LoVo (cell line): ENCODE measurements at regions not wholly inside any gene's neighbourhood (a gene's known extent, or its start where the extent isn't known, plus 50 kb on each side); places are given as distances from the start of the nearest gene placed in this dataset.

Experiments used
- DNase-seq: peaks from one replicate; pipeline ENCODE4 v3.0.0-alpha.2; 2016; ENCODE audit warnings: low spot score

DNA sequence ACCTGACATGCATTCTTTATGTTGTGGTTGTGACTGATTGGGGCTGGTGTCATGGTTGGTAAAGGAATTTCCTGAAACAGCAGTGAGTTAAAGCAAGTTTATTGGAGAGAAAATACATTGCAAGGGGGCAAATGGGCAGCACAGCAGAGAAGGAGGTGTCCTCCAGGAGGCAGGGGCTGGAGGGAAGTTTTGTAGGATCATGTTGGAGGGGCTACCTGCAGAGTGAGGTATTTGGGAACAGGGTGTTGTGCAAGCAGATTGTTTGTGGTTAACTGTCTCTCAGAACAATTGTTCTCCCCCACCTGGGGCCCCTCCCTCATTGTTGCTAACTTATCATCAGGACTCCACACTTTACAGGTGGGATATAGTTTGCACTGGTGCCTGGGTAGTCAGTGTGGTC lies 196.0 kb downstream of the NSUN3 start:
- no peak for DNase-seq

- DNase-seq, result no peak
Measured at GRCh38 chr3:94259291-94259690, 196.4 kb downstream of the NSUN3 start.

DNA sequence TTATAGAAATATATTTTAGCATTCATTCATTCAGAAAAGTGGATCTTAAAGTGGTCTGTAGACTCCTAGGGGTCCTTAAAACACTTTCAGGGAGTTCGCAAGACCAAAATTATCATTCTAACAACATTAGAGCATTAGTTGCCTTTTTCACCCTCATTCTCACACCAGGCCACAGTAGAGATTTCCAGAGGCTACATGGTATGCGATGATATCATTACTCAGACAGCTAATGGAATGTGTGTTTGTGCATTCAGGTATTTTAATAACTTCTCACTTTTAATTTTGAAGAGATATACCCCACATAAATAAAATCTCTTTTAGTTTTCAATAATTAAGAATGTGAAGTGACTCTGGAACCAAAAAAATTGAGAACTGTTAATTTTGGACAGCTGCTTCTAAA lies 206.9 kb downstream of the NSUN3 start:
- DNase-seq, result no peak

GRCh38 chr3:94272016-94272415 lies 209.2 kb downstream of the NSUN3 start:
- no peak for DNase-seq

- no peak for DNase-seq
Measured at GRCh38 chr3:94280958-94281357, 218.1 kb downstream of the NSUN3 start.

DNA sequence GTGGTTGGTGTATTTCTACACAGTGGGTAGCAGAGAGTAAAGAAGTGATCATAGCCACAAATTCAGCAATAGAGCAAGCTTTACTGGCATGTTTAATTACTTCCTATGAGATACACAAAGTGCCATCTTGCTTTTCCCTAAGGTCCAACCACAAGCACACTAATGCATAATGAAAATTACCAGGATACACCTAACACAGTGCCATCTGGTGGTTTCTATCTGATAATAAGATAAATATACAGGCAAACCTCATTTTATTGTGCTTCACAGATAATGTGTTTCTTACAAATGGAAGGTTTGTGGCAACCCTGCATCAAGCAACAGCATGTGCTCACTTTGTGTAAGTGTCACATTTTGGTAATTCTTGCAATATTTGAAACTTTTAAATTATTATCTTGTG lies 223.0 kb downstream of the NSUN3 start:
- no peak for DNase-seq

- DNase-seq, result no peak
Measured at GRCh38 chr3:94291686-94292085, 228.8 kb downstream of the NSUN3 start.

DNA sequence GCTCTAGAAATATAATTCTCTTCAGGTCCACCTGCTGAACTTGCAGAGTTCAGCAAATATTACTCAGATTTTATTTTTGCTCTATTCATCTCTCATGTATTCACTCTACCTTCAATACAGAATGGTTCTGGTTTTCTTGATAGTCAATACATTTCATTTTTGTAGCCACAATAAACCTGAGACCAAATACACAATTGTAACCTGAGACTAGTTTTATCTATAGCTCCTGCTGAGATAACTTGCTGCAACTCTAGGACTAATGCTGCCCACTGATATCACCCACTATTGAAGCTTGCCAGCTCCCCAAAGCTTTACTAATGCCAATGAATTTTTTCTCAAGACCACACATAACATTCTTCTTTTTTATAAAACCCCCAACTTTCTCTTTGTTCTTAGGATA lies 229.3 kb downstream of the NSUN3 start:
- no peak for DNase-seq

DNA sequence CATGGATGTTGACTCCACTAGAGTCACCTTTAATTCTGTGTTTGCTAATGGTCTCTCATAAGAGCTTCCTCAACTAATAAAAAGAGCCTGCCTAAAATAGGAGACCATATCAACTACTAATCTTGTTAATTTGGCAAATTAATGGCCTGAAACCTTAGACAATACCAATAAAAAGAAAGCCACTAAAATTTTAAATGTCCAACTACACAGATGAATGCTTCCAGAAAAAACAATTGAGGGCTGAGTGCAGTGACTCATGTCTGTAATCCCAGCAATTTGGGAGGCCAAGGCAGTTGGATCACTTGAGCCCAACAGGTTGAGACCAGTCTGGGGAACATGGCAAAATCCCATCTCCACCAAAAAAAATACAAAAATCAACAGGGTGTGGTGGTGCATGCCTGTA lies 230.9 kb downstream of the NSUN3 start:
- DNase-seq, result no peak

- no peak for DNase-seq
Measured at GRCh38 chr3:94294806-94295205, 231.9 kb downstream of the NSUN3 start.

- DNase-seq, result no peak
Measured at GRCh38 chr3:94299716-94300115, 236.9 kb downstream of the NSUN3 start.

GRCh38 chr3:94301366-94301765 lies 238.5 kb downstream of the NSUN3 start:
- no peak for DNase-seq

- no peak for DNase-seq
Measured at GRCh38 chr3:94303266-94303665, 240.4 kb downstream of the NSUN3 start.

- no peak for DNase-seq
Measured at GRCh38 chr3:94303897-94304296, 241.0 kb downstream of the NSUN3 start.

DNA sequence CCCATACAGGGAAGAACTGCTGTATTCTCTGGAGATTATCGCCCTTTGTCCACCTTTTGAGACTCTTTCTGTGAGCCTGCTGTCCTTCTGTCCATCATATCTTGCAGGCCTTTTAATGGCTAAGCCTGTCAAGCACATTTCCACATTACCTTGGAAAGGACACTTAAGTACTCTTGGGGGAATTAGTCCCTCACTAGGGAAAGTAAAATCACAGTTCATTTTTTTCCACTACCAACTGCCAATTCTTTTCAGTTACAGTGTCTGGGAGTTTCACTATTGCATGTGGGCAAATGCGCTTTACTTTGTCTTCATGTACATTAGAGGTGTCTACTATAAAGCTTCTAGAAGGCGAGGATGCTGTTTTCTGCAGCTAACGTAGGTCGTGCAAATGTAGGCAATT lies 242.1 kb downstream of the NSUN3 start:
- DNase-seq, result no peak

- no peak for DNase-seq
Measured at GRCh38 chr3:94305835-94306611, 243.2 kb downstream of the NSUN3 start.

DNA sequence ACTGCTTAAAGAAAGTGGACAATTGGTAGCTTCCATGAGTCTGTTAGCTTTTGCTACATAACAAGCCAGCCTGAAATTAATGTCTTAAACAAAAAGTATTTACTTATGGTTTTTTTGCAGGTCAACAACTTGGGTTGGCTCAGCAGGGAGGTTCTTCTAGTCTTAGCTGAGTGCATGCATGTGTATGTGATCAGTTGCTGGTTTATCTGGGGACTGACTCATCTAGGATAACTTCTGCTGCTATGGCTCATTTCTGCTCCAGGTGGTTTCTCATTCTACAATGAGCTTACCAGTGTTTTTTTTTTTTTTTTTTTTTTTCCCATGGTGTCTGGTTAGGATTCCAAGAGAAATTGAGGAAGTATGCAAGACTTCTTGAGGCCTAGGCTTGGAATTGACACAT lies 244.7 kb downstream of the NSUN3 start:
- no peak for DNase-seq

DNA sequence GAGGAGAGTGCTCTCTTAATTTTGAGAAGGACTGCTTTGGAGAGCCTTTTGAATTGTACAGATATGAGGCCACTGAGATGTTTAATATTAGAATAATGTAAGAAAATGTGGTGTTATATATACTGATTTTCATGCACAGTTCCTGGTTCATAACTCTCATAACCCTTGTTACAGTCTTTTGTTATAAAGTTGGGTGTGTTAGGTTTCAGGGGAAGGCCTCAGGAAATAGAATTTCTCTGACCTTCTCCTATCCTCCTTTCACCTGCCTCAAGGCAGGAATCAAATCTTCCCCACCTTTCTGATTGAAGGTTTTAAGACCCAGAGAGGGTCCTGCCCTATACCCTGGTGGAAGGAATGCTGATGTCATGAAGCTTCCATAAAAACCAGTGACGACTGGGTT lies 245.9 kb downstream of the NSUN3 start:
- DNase-seq, result no peak

GRCh38 chr3:94310341-94311135 lies 247.7 kb downstream of the NSUN3 start:
- DNase-seq, result no peak

DNA sequence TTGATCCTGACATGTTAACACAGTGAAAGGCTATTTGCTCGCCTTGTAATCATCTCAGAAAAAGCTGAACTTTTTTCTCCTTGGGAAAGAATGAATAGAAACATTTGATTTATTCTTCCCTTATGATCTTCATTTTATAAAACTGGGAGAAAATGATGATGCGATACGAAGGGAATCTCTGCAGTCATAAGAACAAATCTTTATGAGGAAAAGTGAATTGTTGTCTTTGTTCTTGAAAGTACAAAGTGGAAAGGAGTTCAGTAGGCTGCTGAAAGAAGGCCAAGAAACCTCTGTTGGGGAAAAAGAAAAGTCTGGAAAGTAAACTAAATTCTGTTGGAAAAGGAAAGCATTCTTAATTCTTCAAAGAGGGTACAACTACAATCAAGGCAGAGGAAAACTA lies 248.8 kb downstream of the NSUN3 start:
- no peak for DNase-seq

- DNase-seq, result no peak
Measured at GRCh38 chr3:94314218-94314883, 251.5 kb downstream of the NSUN3 start.

GRCh38 chr3:94317017-94317416 lies 254.2 kb downstream of the NSUN3 start:
- DNase-seq, result no peak

DNA sequence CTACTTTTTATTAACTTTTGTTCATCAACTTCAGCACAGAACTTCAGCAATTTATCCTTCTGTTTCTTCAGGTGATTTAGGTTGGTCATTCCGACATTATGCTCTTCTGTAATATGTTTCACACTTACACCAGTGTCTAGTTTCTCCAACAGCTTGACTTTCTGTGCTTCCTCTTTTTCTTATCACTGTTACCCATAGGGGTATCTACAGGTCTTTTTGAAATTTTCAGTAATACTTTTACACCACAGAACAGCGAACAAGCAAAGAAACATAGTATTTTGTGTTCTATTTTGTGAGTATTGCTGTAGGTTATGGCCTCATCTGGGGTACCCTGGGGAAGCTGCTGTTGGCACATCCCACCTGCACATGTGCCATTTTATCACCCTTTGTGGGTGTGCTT lies 260.7 kb downstream of the NSUN3 start:
- DNase-seq, result no peak
